ENCODE measurements at regions not wholly inside any gene's neighbourhood (a gene's known extent, or its start where the extent isn't known, plus 50 kb on each side); places are given as distances from the start of the nearest gene placed in this dataset.
"Not testable (repeated sequence)": the region's sequence is repeated elsewhere in the genome, so short reads cannot be mapped to it uniquely, and the experiment has no call there.

DNA sequence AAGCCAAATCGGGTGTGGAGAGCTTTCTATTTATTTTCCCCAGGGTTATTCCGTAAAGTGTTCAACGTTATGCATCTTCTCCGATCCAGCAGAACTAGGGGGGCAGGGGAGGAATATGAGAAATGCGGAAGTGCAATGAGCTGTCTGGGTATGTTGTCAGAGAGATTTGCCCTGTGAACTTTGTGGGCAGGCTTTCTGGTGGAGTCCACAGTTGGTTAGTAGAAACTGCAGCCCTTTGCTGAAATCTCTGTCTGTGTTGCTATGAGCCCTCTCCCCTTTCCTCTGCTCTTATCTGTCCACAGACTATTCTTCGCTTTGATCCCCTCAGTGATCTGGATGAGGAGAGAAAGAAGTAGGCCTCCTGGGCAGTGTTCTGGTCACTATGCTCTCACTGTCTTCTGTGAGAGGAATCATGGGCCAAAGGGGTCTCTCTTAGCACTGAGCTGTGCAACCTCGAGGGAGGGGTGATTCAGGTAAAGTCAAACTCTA is 158.9 kb upstream of the FUT9 start:
- Histone ChIP-seq H2AFZ (ENCODE audit: low read length, unreplicated experiment) (no peak overlapping the region), H3K79me2 (ENCODE audit: control insufficient read depth, insufficient read depth, low read length, unreplicated experiment) (no peaks in the 10 kb centered on the region), H3K36me3 (ENCODE audit: insufficient read depth, low read length) (no peaks in the 10 kb centered on the region), H3K27me3 (ENCODE audit: insufficient read depth, low read length) (no peaks in the 10 kb centered on the region), H3K27ac (ENCODE audit: low read depth, low read length) (no peak overlapping the region), H3K4me3 (ENCODE audit: low read depth, low read length) (no peak overlapping the region), H3K4me1 (ENCODE audit: control insufficient read depth, insufficient read depth, low read length, unreplicated experiment) (no peaks in the 10 kb centered on the region)

DNA sequence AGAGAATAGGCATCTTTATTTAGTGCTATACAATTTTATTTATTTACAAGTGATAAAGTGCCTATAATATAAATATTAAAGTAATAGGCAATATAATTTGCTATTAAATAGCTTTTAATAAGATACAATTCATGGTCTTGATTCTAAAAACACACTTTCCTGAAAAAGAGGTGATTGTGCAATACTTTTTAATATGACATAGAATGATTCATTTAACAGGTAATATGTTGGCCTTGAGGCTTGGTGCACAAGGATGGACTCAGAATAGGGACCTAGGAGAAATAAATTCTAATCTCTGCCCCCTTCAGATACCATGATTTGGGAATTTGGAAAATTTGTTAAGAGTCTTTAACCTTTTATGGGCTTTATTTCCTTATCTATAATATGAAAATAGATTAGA is 149.9 kb upstream of the FUT9 start:
- H2AFZ ChIP-seq (ENCODE audit: low read length, unreplicated experiment): no peak overlapping the region
- no peaks in the 10 kb centered on the region for H3K36me3 ChIP-seq (ENCODE audit: insufficient read depth, low read length)
- H3K27me3 ChIP-seq (ENCODE audit: insufficient read depth, low read length): no peaks in the 10 kb centered on the region
- no peak overlapping the region for H3K27ac ChIP-seq (ENCODE audit: low read depth, low read length)
- no peaks in the 10 kb centered on the region for H3K4me1 ChIP-seq (ENCODE audit: control insufficient read depth, insufficient read depth, low read length, unreplicated experiment)
- H3K4me3 ChIP-seq (ENCODE audit: low read depth, low read length): no peak overlapping the region
- H3K79me2 ChIP-seq (ENCODE audit: control insufficient read depth, insufficient read depth, low read length, unreplicated experiment): no peaks in the 10 kb centered on the region

DNA sequence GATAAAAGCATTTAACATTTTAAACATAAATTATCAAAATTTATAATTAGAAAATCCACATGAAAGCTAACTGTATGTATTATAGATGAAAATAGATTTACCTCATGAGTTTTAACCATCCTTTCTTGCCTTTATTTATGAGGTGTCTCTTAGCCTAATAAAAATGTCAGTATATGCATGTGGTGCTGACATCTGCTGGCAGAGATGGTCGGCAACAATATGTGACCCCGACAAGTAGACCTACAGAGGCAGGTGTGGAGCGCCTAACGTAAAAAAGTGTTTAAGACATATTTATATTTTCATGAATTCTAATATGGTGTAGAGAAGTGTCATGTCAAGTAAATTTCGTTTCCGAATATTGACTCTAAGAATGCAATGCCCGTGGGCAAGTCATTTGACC is 149.0 kb upstream of the FUT9 start:
- Histone ChIP-seq H3K4me1 (ENCODE audit: control insufficient read depth, insufficient read depth, low read length, unreplicated experiment) (no peaks in the 10 kb centered on the region), H3K27ac (ENCODE audit: low read depth, low read length) (no peak overlapping the region), H2AFZ (ENCODE audit: low read length, unreplicated experiment) (no peak overlapping the region), H3K4me3 (ENCODE audit: low read depth, low read length) (no peak overlapping the region), H3K36me3 (ENCODE audit: insufficient read depth, low read length) (no peaks in the 10 kb centered on the region), H3K27me3 (ENCODE audit: insufficient read depth, low read length) (no peaks in the 10 kb centered on the region), H3K79me2 (ENCODE audit: control insufficient read depth, insufficient read depth, low read length, unreplicated experiment) (no peaks in the 10 kb centered on the region)

DNA sequence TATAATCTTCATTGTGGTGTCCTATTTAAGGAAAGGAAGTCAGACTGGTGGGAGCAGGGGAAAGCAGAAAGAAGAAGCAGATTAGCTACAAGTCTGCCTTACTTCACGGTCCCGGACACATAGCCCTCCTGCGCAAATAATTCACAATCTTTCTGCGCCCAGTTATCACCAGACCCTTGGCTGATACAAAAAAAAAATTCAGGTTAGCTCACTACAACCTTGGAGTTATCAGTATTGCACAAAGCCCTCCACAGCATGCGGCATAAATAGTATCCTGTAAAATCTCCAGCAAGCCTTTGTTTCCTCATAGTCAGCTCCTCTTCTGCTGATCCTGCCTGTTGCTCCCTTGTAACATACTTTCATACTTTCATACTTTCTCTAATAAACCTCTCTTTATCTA is 148.6 kb upstream of the FUT9 start:
- H3K27ac ChIP-seq (ENCODE audit: low read depth, low read length): no peak overlapping the region
- no peak overlapping the region for H3K4me3 ChIP-seq (ENCODE audit: low read depth, low read length)
- no peaks in the 10 kb centered on the region for H3K4me1 ChIP-seq (ENCODE audit: control insufficient read depth, insufficient read depth, low read length, unreplicated experiment)
- no peaks in the 10 kb centered on the region for H3K79me2 ChIP-seq (ENCODE audit: control insufficient read depth, insufficient read depth, low read length, unreplicated experiment)
- H3K36me3 ChIP-seq (ENCODE audit: insufficient read depth, low read length): no peaks in the 10 kb centered on the region
- H2AFZ ChIP-seq (ENCODE audit: low read length, unreplicated experiment): no peak overlapping the region
- H3K27me3 ChIP-seq (ENCODE audit: insufficient read depth, low read length): no peaks in the 10 kb centered on the region

DNA sequence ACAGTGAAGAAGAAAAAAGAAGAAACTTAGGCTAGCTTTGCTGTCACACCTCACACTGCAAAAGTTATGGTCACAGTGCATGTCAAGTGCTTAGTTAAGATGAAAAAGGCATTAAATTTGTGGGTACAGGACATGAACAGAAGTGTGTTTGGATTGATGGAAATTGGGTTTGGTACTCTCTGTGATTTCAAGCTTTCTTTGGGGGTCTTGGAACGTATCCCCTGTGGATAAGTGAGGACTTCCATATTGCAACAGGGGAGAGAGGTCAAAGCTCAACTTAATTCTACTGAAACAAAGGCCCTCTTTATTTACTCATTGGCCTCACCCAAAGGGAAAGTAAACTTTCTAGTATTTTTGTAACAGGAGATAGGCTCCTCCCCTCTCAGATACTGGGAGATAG is 138.3 kb upstream of the FUT9 start:
- Histone ChIP-seq H3K36me3 (ENCODE audit: insufficient read depth, low read length) (no peaks in the 10 kb centered on the region; the same call in 1 of the 2 replicates), H3K27ac (ENCODE audit: low read depth, low read length) (no peak overlapping the region), H3K4me1 (ENCODE audit: control insufficient read depth, insufficient read depth, low read length, unreplicated experiment) (no peaks in the 10 kb centered on the region), H3K79me2 (ENCODE audit: control insufficient read depth, insufficient read depth, low read length, unreplicated experiment) (no peaks in the 10 kb centered on the region), H3K27me3 (ENCODE audit: insufficient read depth, low read length) (no peaks in the 10 kb centered on the region), H3K4me3 (ENCODE audit: low read depth, low read length) (no peak overlapping the region), H2AFZ (ENCODE audit: low read length, unreplicated experiment) (no peak overlapping the region)

DNA sequence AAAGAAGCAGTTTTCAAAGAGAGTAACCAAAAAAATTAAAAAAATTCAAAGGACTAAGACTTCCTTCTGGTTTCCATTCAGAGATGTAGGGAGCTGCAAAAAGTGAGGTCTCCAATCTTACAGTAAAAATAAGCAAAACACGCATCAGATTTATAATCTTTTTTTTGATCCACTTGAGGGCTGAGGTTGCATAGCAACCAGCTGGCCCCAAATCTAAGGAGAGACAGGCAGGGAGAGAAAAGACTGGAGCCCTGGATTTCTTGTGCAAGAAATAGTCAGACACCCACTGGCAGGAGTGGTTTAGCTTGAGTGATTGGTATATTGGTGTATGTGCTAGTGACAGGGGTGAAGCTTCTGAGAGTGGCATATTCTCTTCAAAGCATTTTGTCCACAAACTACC is 135.9 kb upstream of the FUT9 start:
- no peaks in the 10 kb centered on the region for H3K27me3 ChIP-seq (ENCODE audit: insufficient read depth, low read length)
- no peaks in the 10 kb centered on the region; the same call in 1 of the 2 replicates for H3K36me3 ChIP-seq (ENCODE audit: insufficient read depth, low read length)
- H3K79me2 ChIP-seq (ENCODE audit: control insufficient read depth, insufficient read depth, low read length, unreplicated experiment): no peaks in the 10 kb centered on the region
- no peak overlapping the region for H2AFZ ChIP-seq (ENCODE audit: low read length, unreplicated experiment)
- H3K4me1 ChIP-seq (ENCODE audit: control insufficient read depth, insufficient read depth, low read length, unreplicated experiment): no peaks in the 10 kb centered on the region
- H3K27ac ChIP-seq (ENCODE audit: low read depth, low read length): no peak overlapping the region
- no peak overlapping the region for H3K4me3 ChIP-seq (ENCODE audit: low read depth, low read length)

DNA sequence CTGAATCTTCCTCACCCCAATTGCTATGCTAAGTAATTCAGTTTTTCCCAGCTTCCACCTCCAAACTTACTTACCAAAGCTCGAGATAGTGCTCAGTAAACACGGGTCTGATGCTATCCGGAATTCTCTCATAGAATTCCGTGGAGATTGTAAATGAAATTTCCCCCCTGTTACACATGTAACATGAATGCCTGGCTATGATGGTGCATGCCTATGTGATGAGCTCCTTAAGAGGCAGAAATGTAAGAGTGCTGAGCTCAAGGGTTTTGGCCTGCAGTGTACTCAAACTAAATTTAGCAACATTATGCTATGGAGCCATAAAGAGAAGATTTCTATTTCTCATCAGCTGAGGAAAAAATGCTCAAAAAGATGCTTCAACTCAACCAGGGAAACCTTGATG is 133.4 kb upstream of the FUT9 start:
- Histone ChIP-seq H2AFZ (ENCODE audit: low read length, unreplicated experiment) (no peak overlapping the region), H3K27ac (ENCODE audit: low read depth, low read length) (no peak overlapping the region), H3K79me2 (ENCODE audit: control insufficient read depth, insufficient read depth, low read length, unreplicated experiment) (no peaks in the 10 kb centered on the region), H3K27me3 (ENCODE audit: insufficient read depth, low read length) (no peaks in the 10 kb centered on the region), H3K4me1 (ENCODE audit: control insufficient read depth, insufficient read depth, low read length, unreplicated experiment) (no peaks in the 10 kb centered on the region), H3K36me3 (ENCODE audit: insufficient read depth, low read length) (no peaks in the 10 kb centered on the region; the same call in 1 of the 2 replicates), H3K4me3 (ENCODE audit: low read depth, low read length) (no peak overlapping the region)

DNA sequence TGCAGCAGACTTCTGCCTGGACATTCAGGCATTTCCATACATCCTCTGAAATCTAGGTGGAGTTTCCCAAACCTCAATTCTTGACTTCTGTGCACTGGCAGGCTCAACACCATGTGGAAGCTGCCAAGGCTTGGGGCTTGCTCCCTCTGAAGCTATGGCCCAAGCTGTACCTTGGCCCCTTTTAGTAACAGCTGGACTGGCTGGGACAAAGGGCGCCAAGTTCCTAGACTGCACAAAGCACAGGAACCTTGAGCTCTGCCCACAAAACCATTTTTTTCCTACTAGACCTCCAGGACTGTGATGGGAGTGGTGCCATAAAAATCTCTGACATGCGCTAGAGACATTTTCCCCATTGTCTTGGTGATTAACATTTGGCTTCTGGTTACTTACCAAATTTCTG is 127.1 kb upstream of the FUT9 start:
- not testable (repeated sequence) for H3K27ac ChIP-seq (ENCODE audit: low read depth, low read length); H3K79me2 ChIP-seq (ENCODE audit: control insufficient read depth, insufficient read depth, low read length, unreplicated experiment); H2AFZ ChIP-seq (ENCODE audit: low read length, unreplicated experiment); H3K27me3 ChIP-seq (ENCODE audit: insufficient read depth, low read length); H3K4me3 ChIP-seq (ENCODE audit: low read depth, low read length); H3K36me3 ChIP-seq (ENCODE audit: insufficient read depth, low read length); H3K4me1 ChIP-seq (ENCODE audit: control insufficient read depth, insufficient read depth, low read length, unreplicated experiment)

DNA sequence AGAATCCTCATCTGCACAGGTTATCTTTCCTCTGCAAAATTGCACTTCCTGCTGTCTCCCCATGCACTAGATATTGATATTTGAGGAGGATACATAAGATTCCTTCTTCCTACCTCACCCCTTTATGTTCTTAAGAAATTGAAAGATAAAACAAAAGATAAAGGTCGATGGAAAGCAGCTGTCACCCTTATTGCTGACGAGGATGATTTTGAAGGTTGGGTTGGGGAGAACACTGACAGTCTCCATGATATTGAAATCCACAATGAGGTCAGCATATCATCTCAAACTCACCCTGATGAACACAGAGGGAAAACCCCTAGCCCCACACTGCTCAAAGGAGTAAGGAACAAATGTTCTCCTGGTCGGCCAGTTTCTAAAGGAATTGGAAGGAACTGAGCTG is 110.6 kb upstream of the FUT9 start:
- Histone ChIP-seq H3K4me3 (ENCODE audit: low read depth, low read length) (no peak overlapping the region), H3K79me2 (ENCODE audit: control insufficient read depth, insufficient read depth, low read length, unreplicated experiment) (no peaks in the 10 kb centered on the region), H3K4me1 (ENCODE audit: control insufficient read depth, insufficient read depth, low read length, unreplicated experiment) (no peaks in the 10 kb centered on the region), H3K36me3 (ENCODE audit: insufficient read depth, low read length) (no peaks in the 10 kb centered on the region), H2AFZ (ENCODE audit: low read length, unreplicated experiment) (no peak overlapping the region), H3K27ac (ENCODE audit: low read depth, low read length) (no peak overlapping the region), H3K27me3 (ENCODE audit: insufficient read depth, low read length) (no peaks in the 10 kb centered on the region)

DNA sequence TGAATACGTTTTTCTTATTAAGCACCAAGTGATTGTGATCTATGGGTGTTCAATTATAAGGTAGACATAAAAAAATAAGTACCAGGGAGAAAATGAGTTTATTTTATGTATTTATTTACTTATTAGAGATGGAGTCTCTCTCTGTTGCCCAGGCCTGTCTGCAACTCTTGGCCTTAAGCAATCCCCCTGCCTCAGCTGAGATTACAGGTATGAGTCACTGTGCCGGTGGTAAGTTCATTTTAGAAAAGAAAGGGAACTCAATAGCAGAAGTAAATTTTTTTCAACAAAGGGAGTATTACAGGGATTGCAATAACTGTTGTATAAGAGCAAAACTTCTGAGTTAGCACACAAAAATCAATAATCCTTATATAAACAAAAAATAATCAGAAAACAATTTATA is 98.7 kb upstream of the FUT9 start:
- no peaks in the 10 kb centered on the region for H3K4me1 ChIP-seq (ENCODE audit: control insufficient read depth, insufficient read depth, low read length, unreplicated experiment)
- H2AFZ ChIP-seq (ENCODE audit: low read length, unreplicated experiment): no peak overlapping the region
- no peak overlapping the region for H3K4me3 ChIP-seq (ENCODE audit: low read depth, low read length)
- no peak overlapping the region for H3K27ac ChIP-seq (ENCODE audit: low read depth, low read length)
- H3K36me3 ChIP-seq (ENCODE audit: insufficient read depth, low read length): no peaks in the 10 kb centered on the region
- H3K79me2 ChIP-seq (ENCODE audit: control insufficient read depth, insufficient read depth, low read length, unreplicated experiment): no peaks in the 10 kb centered on the region
- H3K27me3 ChIP-seq (ENCODE audit: insufficient read depth, low read length): no peaks in the 10 kb centered on the region

DNA sequence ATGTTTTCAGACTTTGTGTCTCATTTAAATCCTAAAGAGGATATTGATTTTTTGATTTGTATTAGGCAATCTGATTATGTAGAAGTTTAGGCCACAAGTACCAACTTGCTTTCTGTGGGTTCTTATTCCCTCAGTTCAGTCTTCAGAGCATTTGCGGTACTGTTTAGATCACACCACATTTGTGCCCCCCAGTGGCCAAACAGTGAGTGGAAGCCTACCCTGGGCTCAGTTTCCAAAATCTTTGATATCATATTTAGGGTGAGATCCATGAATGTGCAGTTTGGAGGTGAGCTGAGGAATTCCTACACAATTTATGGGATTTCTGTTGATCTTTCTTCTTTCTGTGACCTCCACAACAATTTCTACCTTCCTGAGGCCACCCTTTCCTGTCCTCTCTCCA is 92.3 kb upstream of the FUT9 start:
- no peaks in the 10 kb centered on the region for H3K4me1 ChIP-seq (ENCODE audit: control insufficient read depth, insufficient read depth, low read length, unreplicated experiment)
- H3K27me3 ChIP-seq (ENCODE audit: insufficient read depth, low read length): no peaks in the 10 kb centered on the region
- H2AFZ ChIP-seq (ENCODE audit: low read length, unreplicated experiment): no peak overlapping the region
- no peak overlapping the region for H3K4me3 ChIP-seq (ENCODE audit: low read depth, low read length)
- no peaks in the 10 kb centered on the region for H3K79me2 ChIP-seq (ENCODE audit: control insufficient read depth, insufficient read depth, low read length, unreplicated experiment)
- no peaks in the 10 kb centered on the region for H3K36me3 ChIP-seq (ENCODE audit: insufficient read depth, low read length)
- H3K27ac ChIP-seq (ENCODE audit: low read depth, low read length): no peak overlapping the region
